ENCODE measurements at regions not wholly inside any gene's neighbourhood (a gene's known extent, or its start where the extent isn't known, plus 50 kb on each side); places are given as distances from the start of the nearest gene placed in this dataset.

DNA sequence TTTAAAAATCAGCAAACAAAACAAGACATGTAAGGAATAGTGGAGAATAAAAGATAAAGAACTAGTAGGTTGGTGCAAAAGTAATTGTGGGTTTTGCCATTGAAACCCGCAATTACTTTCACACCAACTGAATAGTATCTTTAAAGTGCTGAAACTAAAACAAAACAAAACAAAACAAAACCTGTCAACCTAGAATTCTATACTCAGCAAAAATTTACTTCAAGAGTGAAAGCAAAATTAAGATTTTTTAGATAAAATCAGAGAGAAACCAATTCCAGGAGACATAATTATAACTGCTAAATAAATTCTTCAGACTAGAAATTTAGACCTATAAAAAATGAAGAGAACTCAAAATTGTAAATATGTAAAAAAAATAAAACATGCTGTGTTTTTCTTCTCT, 114.0 kb upstream of the TSPAN2 start:
- no peak for FAIRE-seq

DNA sequence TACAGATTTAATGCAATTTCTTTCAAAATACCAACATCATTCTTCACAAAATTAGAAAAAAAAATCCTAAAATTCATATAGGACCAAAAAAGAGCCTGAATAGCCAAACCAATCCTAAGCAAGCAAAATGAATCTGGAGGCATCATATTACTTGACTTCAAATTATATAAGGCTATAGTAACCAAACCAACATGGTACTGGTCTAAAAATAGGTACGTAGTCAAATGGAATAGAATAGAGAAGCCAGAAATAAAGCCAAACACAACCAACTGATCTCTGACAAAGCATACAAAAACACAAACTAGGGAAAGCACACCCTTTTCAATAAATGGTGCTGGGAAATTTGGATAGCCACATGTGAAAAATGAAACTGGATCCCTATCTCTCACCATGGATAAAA, 112.3 kb upstream of the TSPAN2 start:
- FAIRE-seq = no peak

GRCh38 chr1:115199416-115200132, 110.3 kb upstream of the TSPAN2 start:
- no peak for FAIRE-seq

- FAIRE-seq = no peak
Measured at GRCh38 chr1:115198938-115199337, 109.6 kb upstream of the TSPAN2 start.

DNA sequence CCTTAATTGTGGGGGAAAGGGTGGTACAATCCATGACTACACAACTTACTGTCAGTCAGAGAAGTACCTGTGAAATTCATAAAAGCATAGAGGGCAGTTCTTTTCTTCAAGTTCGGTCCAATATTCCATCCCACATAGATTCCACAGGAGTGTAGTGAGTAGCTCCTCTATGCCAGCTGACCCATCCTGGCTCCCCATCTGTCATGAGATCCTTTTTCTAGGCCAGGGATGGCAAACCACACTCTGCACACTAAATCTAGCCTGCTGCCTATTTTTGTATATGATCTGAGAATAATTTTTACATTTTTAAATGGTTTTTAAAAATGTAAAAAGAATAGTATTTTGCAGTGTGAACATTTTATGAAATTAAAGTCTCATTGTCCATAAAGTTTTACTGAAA, 107.0 kb upstream of the TSPAN2 start:
- no peak for FAIRE-seq

GRCh38 chr1:115194506-115194905, 105.2 kb upstream of the TSPAN2 start:
- FAIRE-seq = no peak

- FAIRE-seq = no peak
Measured at GRCh38 chr1:115193046-115193828, 103.9 kb upstream of the TSPAN2 start.

DNA sequence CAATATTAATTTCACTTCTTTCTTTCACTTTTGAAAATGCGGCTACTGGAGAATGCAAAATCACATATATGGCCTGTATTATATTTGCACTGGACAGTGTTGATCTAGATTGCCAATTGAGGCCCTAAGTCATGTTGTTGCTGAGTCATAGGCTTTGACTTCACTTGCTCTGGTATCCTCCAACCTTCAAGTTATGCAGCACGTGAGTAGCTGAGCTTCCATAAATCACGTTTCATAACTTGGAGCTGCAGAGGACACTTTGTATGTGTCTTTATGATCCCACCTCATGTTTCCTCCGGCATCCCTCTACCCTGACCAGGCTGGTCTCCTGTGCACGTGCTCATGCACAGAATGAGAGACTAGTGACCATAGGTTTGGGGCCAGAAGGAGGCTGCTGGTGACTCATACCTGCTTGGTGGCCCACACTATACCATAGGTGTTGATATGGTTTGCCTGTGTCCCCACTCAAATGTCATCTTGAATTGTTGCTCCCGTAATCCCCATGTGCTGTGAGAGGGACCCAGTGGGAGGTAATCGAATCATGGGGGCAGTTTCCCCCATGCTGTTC, 103.0 kb upstream of the TSPAN2 start:
- FAIRE-seq = no peak

GRCh38 chr1:115191691-115192090, 102.4 kb upstream of the TSPAN2 start:
- FAIRE-seq = no peak

DNA sequence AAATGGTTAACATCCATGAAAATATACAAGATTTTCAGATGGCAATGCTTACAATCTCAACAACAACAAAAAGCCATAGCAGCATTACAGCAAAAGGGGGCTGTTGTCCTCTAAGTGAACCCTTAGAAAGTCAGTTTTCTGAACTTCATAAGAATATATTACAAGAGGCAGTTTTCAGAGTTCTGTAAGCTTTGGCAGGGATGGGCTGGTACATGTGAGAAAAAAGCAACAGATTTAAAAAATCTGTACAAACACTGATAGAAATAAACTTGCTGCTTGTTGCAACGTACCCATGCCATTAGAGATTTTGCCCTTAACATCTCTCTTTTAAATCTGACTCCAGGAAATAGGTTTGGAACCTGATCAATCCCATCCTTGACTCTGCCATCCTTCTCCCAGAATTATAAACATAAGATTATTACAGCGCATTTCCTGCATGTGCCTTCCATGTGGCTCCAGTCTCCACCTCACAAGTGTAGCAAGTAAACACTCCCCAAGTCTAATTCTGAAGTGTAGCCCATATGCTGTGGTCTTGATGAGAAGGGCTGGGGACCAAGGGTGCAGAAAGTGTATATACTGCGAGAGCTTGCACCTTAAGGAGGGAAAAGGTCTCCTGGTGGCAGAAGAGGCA, 101.4 kb upstream of the TSPAN2 start:
- no peak for FAIRE-seq

GRCh38 chr1:115189814-115190539, 100.7 kb upstream of the TSPAN2 start:
- FAIRE-seq = no peak

DNA sequence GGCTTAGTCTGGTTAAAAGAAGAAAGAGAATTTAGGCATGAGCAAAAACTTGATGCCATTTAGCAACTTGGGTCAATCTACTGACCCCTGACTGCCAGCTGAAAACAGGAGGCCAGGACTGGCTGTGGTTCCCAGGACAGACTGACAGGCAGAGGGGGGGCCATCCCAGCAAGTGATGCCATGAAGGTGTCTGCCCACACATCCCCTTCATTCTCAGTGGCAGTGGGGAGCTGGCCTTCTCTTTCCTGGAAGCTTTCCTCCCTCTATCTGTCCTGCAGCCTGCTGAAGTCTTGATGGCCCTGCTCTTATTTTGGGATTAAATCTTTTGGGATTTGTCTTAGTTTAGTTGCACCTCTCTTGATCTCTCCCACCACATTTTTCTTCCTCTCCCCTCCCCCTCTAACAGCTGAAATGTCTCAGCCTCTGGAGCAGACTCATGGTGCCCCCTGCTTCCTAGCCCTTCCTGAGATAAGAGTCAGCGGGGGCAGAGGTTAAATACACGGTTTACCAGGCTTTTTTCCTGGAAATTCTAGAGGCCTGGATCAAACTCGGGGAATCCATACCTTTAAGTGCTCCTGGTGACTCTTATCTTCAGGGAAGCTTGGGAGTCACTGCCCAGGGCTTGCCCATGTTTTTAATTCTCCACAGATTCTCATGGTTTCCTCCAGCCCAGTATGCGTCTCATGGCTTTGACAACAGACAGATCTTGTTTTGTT, 99.5 kb upstream of the TSPAN2 start:
- FAIRE-seq = no peak

DNA sequence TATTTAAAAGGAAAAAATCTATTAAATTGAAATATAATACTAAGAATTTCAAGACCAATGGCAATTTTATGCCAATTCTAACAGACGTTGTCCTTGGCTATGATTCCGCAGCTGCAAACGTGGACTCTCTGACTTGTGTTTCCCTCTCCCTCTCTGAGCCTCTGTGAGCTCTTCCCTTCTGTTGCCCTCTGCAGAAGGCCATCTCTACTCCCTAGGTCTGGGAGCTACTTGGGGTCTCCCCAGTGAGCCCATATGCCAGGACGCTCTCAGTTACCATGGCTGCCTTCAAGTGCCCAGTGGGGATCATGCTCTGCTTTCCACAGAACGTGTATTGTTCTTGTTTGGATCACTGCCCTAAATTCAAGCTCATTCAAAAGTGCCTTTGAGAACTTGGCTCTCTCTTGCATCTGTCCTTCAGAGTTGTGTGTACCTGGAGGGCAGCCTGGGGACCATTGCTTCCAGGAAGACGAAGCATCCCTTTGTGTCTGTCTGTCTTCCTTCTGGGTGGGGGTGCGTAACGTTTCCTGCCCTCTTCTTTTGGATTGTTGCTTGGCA, 97.5 kb upstream of the TSPAN2 start:
- no peak for FAIRE-seq

- FAIRE-seq = no peak
Measured at GRCh38 chr1:115185336-115185735, 96.0 kb upstream of the TSPAN2 start.

DNA sequence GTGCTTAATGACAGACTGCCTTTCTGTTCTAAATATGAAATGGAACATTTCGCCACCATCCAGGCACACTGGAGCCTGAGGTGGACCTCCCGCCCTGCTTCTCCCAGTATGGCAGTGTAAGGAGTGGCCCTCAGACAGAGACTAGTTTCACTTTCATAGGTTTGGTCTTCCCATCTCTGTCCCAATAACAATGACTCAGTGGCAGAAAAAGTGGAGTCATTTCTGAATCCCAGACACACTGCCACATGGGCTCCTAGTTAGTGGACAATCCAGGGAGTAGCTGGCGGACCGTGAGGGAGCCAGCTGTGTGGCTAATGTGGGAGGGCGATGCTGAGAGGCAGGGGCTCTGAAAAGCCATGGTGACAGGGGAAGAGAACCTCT, 95.6 kb upstream of the TSPAN2 start:
- no peak for FAIRE-seq

GRCh38 chr1:115184260-115184950, 95.1 kb upstream of the TSPAN2 start:
- no peak for FAIRE-seq

GRCh38 chr1:115183721-115184259, 94.5 kb upstream of the TSPAN2 start:
- no peak for FAIRE-seq

GRCh38 chr1:115183158-115183557, 93.9 kb upstream of the TSPAN2 start:
- no peak for FAIRE-seq

DNA sequence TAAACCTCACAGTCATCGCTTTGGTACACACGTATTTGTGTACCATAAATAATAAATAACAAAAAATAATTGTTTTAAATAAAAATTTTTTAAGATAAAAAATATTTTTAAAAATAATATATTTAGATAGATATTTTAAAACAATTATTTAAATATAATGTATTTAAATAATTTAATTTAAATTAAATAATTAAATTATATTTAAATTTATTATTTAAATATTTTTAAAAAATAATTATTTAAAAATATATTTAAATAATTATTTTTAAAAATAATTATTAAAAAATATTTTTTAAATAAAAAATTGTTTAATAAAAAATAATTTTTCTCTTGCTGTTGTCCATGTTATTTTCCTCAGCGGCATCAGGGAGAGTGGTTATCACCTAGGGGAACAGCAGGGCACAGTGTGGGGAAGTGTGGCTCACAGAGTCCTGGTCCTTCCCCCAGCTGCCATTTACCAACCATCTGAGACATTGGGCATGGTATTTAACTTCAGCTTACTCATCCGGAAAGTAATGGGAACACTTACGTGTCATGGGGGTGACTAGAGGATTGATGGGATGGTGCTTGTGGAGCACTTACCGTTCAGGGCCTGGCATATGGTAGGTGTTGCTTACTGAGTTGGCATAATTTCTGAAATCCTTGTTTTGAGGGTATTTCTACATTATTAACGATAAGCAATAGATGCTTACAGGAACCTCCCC, 92.9 kb upstream of the TSPAN2 start:
- peak; percentile 97 for FAIRE-seq

DNA sequence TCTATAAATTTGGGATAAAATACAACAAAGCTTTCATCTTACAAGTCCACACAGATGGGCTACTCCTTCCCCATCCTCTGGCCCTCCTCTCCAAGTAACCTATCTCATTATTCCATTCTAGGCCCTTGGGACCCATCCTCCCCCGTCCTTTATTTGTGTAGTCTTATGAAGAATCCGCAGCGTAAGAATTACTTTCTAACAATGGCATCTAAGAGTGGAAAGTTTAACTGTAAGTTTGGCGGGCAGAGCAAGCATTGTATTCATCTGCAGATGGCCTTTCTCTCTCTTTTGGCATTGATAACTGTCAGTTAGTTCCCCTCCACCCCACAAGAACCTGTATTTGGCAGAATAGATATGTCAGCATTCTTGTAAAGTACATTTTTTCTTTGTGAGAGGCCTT, 91.9 kb upstream of the TSPAN2 start:
- FAIRE-seq = no peak

All from colon (tissue), 2 donors.